8988T (cell line): ENCODE measurements at regions not wholly inside any gene's neighbourhood (a gene's known extent, or its start where the extent isn't known, plus 50 kb on each side); places are given as distances from the start of the nearest gene placed in this dataset.

Experiments
- DNase-seq: peaks from one replicate; pipeline ENCODE4 v3.0.0; 2011

GRCh38 chr12:93163260-93164036 lies 214.3 kb upstream of the NUDT4 start:
- DNase-seq = no peak

GRCh38 chr12:93164103-93164880 lies 213.4 kb upstream of the NUDT4 start:
- DNase-seq = no peak

GRCh38 chr12:93165384-93165932 lies 212.3 kb upstream of the NUDT4 start:
- DNase-seq = no peak

- DNase-seq = no peak
Observed at GRCh38 chr12:93166541-93167307, 211.0 kb upstream of the NUDT4 start.

- no peak for DNase-seq
Observed at GRCh38 chr12:93167331-93167730, 210.4 kb upstream of the NUDT4 start.

GRCh38 chr12:93167841-93168492 lies 209.8 kb upstream of the NUDT4 start:
- no peak for DNase-seq

- no peak for DNase-seq
Observed at GRCh38 chr12:93168751-93169150, 209.0 kb upstream of the NUDT4 start.

GRCh38 chr12:93169536-93169935 lies 208.2 kb upstream of the NUDT4 start:
- DNase-seq = no peak

GRCh38 chr12:93170928-93171327 lies 206.8 kb upstream of the NUDT4 start:
- DNase-seq = no peak

- no peak for DNase-seq
Observed at GRCh38 chr12:93173178-93173957, 204.4 kb upstream of the NUDT4 start.

GRCh38 chr12:93174048-93174447 lies 203.7 kb upstream of the NUDT4 start:
- DNase-seq = no peak

- no peak for DNase-seq
Observed at GRCh38 chr12:93174473-93174872, 203.3 kb upstream of the NUDT4 start.

GRCh38 chr12:93176165-93176564 lies 201.6 kb upstream of the NUDT4 start:
- no peak for DNase-seq

GRCh38 chr12:93176610-93177126 lies 201.1 kb upstream of the NUDT4 start:
- DNase-seq = no peak

GRCh38 chr12:93177208-93178153 lies 200.2 kb upstream of the NUDT4 start:
- DNase-seq = no peak

- DNase-seq = no peak
Observed at GRCh38 chr12:93178154-93178878, 199.4 kb upstream of the NUDT4 start.

GRCh38 chr12:93179792-93180191 lies 197.9 kb upstream of the NUDT4 start:
- no peak for DNase-seq

- DNase-seq = no peak
Observed at GRCh38 chr12:93180566-93180965, 197.2 kb upstream of the NUDT4 start.

GRCh38 chr12:93181409-93181965 lies 196.2 kb upstream of the NUDT4 start:
- DNase-seq = no peak
